ENCODE measurements at regions not wholly inside any gene's neighbourhood (a gene's known extent, or its start where the extent isn't known, plus 50 kb on each side); places are given as distances from the start of the nearest gene placed in this dataset.
A peak's percentile ranks its signal among the peaks of the same experiment; 100 is the strongest.

DNA sequence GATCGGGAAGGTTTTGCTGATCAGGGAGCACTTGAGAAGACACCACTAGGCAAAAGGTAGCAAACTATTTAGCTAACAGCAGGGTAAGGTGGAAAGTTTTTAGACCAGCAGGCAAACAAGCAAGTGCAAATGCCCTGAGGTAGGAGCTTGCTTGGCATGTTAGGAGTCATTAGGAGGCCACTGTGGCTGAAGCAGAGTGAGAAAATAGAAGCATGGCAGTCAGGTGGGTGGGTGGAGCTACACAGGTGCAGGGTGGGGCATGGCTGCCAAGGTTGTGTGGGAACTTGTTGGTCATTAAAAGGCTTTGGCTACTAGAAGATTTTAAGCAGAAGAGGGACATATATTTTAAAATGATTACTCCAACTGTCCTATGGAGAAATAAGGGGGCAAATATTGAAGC lies 77.3 kb downstream of the EDN1 start:
- intact Hi-C loops (cut with DNase I): no loop called here
- FAIRE-seq: no peak

DNA sequence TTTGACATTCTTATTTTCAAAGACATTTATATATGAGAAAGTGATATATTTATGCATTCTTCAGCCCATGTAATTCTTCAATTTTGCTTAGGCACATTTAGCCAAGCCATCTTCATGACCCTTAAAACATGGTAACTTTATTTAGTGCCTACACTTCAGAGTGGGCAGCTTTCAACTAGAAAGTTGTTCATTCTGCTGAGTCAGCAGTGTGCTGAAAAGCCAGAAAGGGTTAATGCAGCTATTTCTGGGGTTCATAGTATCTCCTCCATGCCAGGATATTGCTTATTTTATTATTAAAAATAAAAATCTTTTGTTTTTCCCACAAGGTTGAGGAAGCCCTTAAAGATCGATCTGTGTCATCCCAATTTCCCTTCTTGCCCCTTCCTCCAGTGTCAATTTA lies 79.2 kb downstream of the EDN1 start:
- TF ChIP-seq, protein P1, sequence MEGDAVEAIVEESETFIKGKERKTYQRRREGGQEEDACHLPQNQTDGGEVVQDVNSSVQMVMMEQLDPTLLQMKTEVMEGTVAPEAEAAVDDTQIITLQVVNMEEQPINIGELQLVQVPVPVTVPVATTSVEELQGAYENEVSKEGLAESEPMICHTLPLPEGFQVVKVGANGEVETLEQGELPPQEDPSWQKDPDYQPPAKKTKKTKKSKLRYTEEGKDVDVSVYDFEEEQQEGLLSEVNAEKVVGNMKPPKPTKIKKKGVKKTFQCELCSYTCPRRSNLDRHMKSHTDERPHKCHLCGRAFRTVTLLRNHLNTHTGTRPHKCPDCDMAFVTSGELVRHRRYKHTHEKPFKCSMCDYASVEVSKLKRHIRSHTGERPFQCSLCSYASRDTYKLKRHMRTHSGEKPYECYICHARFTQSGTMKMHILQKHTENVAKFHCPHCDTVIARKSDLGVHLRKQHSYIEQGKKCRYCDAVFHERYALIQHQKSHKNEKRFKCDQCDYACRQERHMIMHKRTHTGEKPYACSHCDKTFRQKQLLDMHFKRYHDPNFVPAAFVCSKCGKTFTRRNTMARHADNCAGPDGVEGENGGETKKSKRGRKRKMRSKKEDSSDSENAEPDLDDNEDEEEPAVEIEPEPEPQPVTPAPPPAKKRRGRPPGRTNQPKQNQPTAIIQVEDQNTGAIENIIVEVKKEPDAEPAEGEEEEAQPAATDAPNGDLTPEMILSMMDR (IDR thresholded peaks at IDR 0.05; ENCODE audit: borderline replicate concordance, extremely low read depth, insufficient read depth): no peak
- Histone ChIP-seq H3K27ac (ENCODE audit: low read depth in 2 of 2, low read length in 2 of 2) (no peak overlapping the region), H3K4me1 (ENCODE audit: control insufficient read depth in 2 of 3, insufficient read depth in 2 of 3, low read depth in 1 of 3, low read length in 3 of 3) (peaks cover 0 to 21% (median 16%) of the 10 kb centered on the region in 3 donors), H3K9ac (ENCODE audit: low read length in 3 of 3) (no peak overlapping the region), H3K9me3 (ENCODE audit: control insufficient read depth in 2 of 3, insufficient read depth in 1 of 3, low read length in 3 of 3) (no peaks in the 10 kb centered on the region), H3K36me3 (ENCODE audit: control insufficient read depth in 2 of 3, insufficient read depth in 3 of 3, low read length in 3 of 3) (no peaks in the 10 kb centered on the region), H3K27me3 (ENCODE audit: control insufficient read depth, insufficient read depth, low read length) (no peaks in the 10 kb centered on the region), H3K4me3 (ENCODE audit: low read length in 3 of 3) (no peak overlapping the region)
- intact Hi-C loops (cut with DNase I): no loop called here
- FAIRE-seq (no peak), DNase-seq (no peak)

More for the DNA sequence above, 77.3 kb downstream of the EDN1 start:
- H3K9me3 ChIP-seq (ENCODE audit: control insufficient read depth in 2 of 3, insufficient read depth in 1 of 3, low read length in 3 of 3): no peaks in the 10 kb centered on the region
- H3K27ac ChIP-seq (ENCODE audit: low read depth in 2 of 2, low read length in 2 of 2): no peak overlapping the region
- no peaks in the 10 kb centered on the region for H3K27me3 ChIP-seq (ENCODE audit: control insufficient read depth, insufficient read depth, low read length)
- TF ChIP-seq, protein P1 (IDR thresholded peaks at IDR 0.05; ENCODE audit: borderline replicate concordance, extremely low read depth, insufficient read depth): no peak
- no peak overlapping the region for H3K4me3 ChIP-seq (ENCODE audit: low read length in 3 of 3)
- no peak for DNase-seq
- H3K4me1 ChIP-seq (ENCODE audit: control insufficient read depth in 2 of 3, insufficient read depth in 2 of 3, low read depth in 1 of 3, low read length in 3 of 3): peaks cover 0 to 34% (median 27%) of the 10 kb centered on the region in 3 donors
- H3K9ac ChIP-seq (ENCODE audit: low read length in 3 of 3): no peak overlapping the region
- no peaks in the 10 kb centered on the region for H3K36me3 ChIP-seq (ENCODE audit: control insufficient read depth in 2 of 3, insufficient read depth in 3 of 3, low read length in 3 of 3)

DNA sequence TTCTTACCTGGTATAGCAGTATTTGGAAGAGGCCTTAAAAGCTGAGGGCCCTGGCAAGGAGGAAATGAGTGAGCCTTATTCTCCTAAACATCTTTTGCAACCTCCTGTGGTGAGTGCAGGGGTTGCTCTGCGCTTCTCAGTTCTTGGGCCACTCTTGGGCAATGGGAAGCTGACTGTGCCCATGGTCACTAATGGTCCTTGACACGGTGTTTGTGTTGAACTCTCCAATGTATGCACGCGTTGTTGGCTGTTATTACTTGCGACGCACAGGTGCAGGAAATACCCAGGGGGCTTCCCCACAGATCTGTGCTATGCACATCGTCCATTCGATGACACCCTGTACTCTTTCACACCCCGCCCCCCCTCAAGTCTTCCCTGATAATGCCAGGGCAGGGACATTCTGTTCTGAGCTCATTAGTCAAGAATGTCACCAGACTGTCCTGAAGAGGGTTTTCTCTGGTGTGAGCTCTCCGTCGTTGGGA lies 79.7 kb downstream of the EDN1 start:
- Histone ChIP-seq H3K4me1 (ENCODE audit: control insufficient read depth in 2 of 3, insufficient read depth in 2 of 3, low read depth in 1 of 3, low read length in 3 of 3) (peaks cover 0 to 16% (median 12%) of the 10 kb centered on the region in 3 donors), H3K27me3 (ENCODE audit: control insufficient read depth, insufficient read depth, low read length) (no peaks in the 10 kb centered on the region), H3K36me3 (ENCODE audit: control insufficient read depth in 2 of 3, insufficient read depth in 3 of 3, low read length in 3 of 3) (no peaks in the 10 kb centered on the region), H3K9me3 (ENCODE audit: control insufficient read depth in 2 of 3, insufficient read depth in 1 of 3, low read length in 3 of 3) (no peaks in the 10 kb centered on the region), H3K9ac (ENCODE audit: low read length in 3 of 3) (no peak overlapping the region), H3K27ac (ENCODE audit: low read depth in 2 of 2, low read length in 2 of 2) (no peak overlapping the region), H3K4me3 (ENCODE audit: low read length in 3 of 3) (no peak overlapping the region)
- intact Hi-C loops (cut with DNase I): no loop called here
- DNase-seq (no peak), FAIRE-seq (no peak)
- TF ChIP-seq, protein P1 (IDR thresholded peaks at IDR 0.05; ENCODE audit: borderline replicate concordance, extremely low read depth, insufficient read depth): no peak

DNA sequence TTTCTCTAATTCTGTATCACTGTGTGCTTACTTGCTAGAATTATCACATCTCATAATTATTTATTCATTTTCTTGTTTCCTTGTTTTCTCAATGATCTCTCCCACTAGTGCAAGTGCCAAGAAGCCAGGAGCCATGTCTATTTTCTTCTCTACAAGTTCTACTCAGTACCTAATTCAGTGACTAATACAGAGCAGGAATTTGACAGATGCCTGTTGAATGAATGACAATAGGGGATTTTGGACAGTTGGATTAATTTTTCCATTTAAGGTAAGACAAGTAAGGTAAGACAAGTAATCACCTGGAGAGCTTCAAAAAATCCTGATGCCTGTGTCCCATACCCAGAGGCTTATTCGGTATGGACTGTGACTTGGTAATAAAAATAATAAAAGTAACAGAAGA lies 81.0 kb downstream of the EDN1 start:
- TF ChIP-seq, protein P1 (IDR thresholded peaks at IDR 0.05; ENCODE audit: borderline replicate concordance, extremely low read depth, insufficient read depth): no peak
- Histone ChIP-seq H3K4me1 (ENCODE audit: control insufficient read depth in 2 of 3, insufficient read depth in 2 of 3, low read depth in 1 of 3, low read length in 3 of 3) (peaks cover 0 to 11% (median 8%) of the 10 kb centered on the region in 3 donors), H3K36me3 (ENCODE audit: control insufficient read depth in 2 of 3, insufficient read depth in 3 of 3, low read length in 3 of 3) (no peaks in the 10 kb centered on the region), H3K9ac (ENCODE audit: low read length in 3 of 3) (no peak overlapping the region), H3K9me3 (ENCODE audit: control insufficient read depth in 2 of 3, insufficient read depth in 1 of 3, low read length in 3 of 3) (no peaks in the 10 kb centered on the region), H3K4me3 (ENCODE audit: low read length in 3 of 3) (no peak overlapping the region), H3K27me3 (ENCODE audit: control insufficient read depth, insufficient read depth, low read length) (no peaks in the 10 kb centered on the region), H3K27ac (ENCODE audit: low read depth in 2 of 2, low read length in 2 of 2) (peak overlapping the region in 1 of 2 donors; percentile 46)
- intact Hi-C loops (cut with DNase I): no loop called here
- FAIRE-seq: no peak
- DNase-seq: no peak
